CD4-positive, alpha-beta T cell treated with Interferon alpha-2 for 1 hour (primary cell): ENCODE measurements at regions not wholly inside any gene's neighbourhood (a gene's known extent, or its start where the extent isn't known, plus 50 kb on each side); places are given as distances from the start of the nearest gene placed in this dataset.
A peak's percentile ranks its signal among the peaks of the same experiment; 100 is the strongest.
"Not testable (repeated sequence)": the region's sequence is repeated elsewhere in the genome, so short reads cannot be mapped to it uniquely, and the experiment has no call there.

Experiments used
- DNase-seq, 2 donors: peaks; one replicate each; pipeline ENCODE4 v3.0.0-alpha.2; 2020 to 2022

DNA sequence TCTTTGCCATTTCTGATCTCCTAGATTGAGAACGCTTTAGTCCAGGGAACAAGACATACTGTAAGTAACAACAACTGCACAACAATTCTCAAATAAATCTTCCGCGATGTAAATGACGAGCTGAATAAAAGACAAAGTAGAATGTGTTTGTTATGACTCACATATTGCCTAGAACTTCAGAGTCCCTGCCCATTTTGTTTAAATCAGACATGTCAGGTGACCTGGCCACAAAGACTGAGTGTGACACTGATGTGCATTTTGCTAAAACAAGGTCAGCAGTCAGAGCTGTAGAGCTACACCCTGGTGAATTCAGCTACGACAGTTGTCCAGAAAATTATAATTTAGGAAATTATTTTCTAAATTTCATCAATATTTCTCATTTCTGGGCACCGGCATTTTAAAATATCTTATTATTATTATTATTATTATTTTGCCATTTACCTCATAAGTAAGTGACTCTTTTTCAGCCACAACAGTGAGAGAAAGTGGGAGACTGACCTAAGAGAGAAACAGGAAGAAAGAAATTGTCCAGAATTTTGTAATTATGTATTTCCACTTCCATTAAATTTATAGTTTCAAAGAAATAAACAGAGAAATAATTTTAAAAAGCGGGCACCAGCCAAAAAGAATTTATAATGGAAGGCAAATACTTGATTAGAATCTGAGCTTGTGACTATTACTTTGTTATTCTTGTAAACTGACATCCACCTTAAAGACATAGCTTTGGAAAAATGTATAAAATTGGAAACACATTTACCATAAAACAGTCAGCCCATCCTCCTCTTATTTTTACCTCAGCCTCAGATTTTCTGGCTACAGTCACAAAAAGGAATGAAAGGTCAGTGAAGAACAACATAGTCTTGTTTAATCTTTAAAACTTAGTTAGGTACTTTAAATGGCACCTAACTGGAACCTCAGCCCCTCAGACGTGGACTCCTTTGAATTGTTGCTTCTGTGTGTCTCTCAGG lies 157.0 kb upstream of the CITED2 start:
- peak; percentile 41 to 75 for DNase-seq

DNA sequence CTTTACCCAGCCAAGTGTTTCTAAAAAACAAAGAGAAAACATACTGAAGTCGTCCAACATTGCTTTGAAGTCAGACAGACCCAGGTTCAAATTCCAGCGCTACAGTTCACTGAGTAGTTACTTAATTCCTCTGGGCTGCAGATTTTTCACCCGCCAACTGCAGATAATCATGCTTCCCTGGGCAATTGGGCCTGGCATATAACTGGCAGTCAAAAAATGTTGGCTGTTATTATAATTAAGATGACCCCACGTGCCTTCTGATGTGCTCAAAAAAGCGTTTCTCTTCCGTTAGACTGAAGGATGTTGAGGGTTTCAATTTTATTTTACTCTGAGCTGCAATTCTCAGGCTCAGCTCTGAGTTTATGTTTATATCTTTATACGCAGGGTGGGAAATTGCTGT lies 156.1 kb upstream of the CITED2 start:
- DNase-seq, result peak in 1 of 2 donors; percentile 27

DNA sequence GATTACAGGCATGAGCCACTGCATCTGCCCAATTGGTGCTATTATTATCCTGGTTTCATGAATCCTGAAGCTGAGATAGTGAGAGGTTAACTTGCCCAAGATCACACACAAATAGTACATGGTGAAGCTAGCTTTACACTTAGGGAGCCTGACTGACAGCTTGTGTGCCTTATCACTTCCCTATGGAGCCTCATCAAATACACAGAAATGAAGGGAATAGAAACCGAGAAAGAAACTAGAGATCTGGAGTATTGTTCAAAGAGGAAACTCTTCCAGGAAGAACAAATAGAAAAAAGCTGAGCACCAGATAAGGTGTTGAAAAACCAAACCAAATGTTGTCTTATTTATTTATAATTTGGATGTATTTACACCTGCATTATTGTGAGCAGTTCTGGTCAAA lies 155.0 kb upstream of the CITED2 start:
- DNase-seq, result no peak

DNA sequence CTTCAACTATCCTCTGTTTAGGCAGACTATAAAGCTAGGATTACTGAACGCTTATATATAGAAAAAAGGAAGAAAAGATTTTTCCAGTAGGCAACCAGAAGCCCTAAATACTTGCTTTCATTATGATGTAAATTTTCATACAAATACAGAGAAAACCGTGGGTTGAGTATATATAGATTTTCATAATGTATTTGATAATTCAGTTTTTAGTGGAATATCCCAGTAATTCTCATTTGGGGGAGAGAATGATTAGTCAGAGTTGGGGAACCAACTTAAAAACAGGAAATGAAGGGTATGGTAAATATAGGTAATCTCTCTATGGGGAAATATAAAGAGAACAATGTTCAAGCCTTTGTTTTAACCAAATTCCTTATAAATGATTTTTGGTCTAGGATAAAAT lies 154.0 kb upstream of the CITED2 start:
- no peak for DNase-seq

DNA sequence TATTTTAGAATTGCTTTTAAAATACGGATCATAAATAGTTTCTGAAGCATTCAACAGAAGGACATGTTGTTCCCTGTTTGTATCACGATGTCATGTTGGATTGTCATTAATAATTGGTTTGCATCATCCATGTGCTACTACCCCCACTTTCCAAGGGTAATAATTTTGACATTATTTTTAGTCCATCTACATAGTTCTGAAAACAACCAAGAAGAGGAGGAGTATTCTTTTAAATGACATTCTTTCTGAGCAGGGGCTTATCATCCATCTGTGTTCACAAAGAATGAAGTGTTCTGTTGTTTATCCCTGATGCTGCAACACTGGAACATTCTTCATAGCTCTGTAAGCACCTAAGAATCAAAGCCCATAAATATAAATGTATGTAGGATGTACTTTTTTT lies 151.0 kb upstream of the CITED2 start:
- DNase-seq, result no peak

DNA sequence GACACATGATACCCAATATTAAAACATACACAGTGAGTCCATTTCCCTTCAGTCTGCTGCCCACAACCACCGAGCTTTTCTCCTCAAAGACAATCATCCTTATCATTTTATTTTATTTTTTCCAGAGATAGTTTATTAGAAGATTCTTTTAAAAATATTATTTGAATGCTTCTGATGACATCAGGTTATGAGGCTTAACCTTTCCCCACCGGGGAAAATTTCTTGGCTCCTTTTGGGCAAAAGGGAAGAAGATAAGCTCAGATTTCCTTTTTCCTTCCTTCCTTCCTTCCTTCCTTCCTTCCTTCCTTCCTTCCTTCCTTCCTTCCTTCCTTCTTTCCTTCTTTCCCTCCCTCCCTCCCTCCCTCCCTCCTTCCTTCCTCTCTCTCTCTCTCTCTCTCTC lies 149.5 kb upstream of the CITED2 start:
- no peak for DNase-seq

DNA sequence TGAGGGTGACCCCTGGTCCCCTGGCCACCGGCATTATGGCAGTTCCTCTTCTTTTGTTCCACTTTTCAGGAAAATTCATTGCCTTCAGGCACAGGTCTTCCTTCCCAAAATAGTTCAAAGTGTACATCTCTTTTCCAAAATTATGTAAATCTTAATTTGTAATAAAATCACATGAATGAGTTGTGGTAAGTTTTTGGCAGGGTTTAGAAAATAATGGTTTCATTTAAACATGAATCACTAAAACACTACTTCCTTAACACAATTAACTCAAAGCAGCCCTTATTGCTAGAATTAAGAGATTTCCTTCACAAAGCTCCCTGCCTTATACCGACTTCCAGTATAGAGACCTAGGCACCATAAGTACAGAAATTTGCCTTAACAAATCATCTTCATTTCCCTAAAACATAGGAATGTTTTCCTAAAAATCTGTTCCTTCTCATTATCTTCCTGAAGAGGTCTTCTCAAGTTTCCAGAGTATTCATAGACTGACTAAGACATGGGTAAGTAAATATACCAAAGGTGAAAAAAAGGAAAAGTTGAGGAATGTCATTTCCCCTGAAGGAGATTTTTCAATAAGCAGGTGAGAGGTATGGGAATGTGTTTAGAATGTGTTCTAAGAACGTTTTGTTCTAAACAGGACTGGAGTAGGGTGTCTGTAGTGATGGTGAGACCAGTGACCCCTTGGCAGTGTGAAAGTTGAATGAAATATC lies 148.2 kb upstream of the CITED2 start:
- no peak for DNase-seq

DNA sequence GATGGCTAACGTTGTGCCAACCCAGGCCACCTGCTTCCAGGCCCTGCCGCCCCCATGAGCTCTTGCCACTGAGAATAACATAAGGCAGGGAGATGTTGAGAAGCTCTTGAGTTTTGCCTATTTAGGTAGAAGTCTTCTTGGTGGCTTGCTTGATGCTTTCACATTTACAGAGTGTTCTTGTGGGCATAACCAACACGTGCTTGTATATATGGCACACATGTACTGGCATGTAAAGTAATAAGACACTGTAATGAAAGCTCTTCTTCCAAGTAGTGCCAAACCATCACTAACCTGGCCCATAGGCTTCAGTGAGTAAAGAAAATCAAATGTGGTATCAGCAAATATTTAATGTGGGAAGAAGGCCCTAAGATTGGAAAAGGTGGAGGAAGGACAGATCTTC lies 146.9 kb upstream of the CITED2 start:
- no peak for DNase-seq

DNA sequence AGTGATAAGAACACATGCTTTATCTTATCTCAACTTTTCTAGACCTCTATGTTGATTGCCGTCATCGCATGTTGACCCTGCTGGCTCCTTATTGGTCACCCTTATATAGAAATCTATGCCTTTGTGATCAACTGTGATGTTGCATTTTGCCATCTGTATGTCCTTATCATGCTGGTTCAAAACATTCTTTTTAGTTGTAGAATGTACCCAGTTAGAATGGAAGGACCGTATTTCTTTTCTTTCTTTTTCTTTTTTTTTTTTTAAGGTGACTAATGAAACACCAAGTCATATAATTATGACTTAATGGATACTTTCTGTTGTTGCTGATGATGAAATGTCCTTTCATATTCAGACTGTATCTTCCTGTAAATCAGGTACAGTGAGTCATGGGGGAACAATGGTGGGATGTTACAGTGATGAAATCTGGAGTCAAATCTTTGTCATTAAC lies 145.9 kb upstream of the CITED2 start:
- DNase-seq, result no peak

DNA sequence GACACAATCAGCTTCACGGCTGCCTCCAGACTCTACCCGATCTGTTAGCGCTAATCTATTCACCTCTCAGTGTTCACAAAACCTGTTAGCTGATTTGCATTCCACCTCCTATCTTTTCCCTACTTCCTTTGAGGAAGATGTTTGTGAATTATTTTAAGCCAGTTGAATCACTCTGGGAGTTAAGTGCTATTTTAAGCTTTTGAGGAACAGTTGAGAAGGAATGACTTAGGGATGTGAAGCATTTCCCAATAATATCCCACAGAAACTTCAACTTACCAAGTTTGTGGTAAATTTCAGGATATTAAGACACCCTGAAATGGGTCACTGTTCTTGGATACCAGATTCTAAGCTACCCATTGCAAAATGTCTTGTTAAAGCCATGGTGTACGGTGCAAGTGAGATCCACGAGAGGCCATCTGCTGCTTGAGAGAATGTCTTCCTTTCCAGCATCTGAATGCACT lies 145.2 kb upstream of the CITED2 start:
- no peak for DNase-seq

DNA sequence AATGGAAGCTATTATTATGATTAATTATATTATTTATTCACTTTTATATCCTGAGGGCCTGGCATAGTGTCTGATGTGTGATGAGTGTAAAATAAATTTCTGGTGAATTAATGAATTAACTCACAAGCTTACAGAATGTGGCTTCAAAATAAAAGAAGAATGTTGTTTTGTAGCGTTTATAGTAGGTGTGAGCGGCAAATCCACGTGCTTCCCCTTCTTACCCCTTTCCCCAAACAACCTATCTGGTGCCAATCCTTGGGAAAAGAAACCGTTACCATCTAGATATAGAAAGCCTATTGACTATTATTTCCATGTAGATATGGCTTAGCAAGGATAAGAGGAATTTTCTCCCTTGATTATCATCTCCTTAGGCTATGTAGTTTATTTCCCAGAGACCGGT lies 144.6 kb upstream of the CITED2 start:
- no peak for DNase-seq

DNA sequence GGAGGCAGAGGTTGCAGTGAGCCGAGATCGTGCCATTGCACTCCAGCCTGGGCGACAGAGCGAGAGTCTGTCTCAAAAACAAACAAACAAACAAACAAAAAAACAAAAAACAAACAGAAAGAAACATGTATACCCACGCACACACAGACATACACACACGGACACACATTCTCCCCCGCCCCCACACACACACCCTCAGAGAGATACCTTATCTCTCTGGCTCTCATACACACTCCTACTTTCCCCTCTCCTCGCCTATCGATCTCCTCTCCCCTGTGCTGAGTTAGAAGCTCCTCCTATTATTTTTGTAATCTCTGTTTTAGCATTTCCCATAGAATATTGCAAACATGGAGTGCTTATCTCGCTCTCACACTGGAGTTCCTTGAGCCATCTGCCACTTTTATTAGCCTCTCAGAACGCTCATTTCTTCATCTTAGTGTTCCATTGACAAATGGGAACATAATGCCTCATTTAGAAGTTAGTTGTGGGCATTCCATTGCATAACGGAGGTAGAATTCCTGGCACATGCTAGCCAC lies 144.2 kb upstream of the CITED2 start:
- no peak for DNase-seq

DNA sequence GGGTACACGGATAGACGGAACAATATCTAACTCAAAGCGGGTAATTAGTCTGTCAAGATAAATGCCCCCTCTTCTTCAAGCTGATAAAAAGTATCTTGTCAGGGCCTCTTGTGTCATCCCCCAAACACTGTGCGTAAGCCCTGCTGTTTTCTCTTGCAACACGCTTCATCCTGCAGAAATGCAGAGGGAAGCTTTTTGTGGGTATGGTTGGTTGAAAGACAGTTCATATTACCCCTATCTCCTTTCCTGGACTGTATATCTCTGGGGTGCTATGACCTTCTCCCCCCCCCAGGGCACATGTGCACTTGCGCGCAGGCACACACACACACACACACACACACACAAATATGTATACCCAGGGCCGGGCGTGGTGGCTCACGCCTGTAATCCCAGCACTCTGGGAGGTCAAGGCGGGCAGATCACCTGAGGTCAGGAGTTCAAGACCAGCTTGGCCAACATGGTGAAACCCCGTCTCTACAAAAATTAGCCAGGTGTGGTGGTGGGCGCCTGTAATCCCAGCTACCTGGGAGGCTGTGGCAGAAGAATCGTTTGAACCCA lies 143.6 kb upstream of the CITED2 start:
- DNase-seq, result not testable (repeated sequence)

DNA sequence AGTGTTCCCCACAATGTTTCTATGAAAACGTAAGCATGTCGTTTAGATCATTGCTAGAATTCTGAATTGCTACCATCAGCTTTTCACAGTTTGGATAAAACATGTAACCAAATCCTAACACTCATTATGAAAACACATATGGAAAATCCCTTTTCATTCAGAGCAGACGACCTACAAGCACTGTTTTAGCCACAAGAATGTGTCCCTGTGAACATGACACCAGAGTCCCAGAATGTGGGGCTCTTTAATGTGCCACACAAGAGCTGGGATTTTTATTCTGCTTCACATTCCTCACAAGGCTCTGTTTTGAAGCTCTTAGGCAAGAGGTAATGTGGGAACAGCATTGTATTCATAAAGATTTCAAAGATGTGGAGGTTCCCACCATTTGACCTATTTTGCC lies 141.1 kb upstream of the CITED2 start:
- no peak for DNase-seq

DNA sequence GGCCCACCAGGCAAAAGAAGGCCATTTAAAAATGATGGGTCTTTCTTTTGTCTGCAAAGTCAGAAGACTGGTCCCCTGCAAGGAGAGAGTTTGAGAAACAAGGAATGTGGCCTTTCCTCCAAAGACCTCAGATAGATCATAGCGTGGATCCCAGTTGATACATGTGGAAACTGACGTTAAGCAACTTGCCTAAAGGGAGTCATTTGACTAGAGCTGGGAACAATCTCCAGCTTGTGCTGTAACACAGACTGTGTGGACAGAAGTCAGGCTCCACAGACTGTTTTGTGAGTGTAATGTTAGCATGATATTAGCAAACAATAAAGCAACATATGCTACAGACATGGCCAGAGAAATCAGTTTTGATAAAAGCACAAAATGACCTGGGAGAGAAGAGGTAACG lies 140.4 kb upstream of the CITED2 start:
- no peak for DNase-seq

DNA sequence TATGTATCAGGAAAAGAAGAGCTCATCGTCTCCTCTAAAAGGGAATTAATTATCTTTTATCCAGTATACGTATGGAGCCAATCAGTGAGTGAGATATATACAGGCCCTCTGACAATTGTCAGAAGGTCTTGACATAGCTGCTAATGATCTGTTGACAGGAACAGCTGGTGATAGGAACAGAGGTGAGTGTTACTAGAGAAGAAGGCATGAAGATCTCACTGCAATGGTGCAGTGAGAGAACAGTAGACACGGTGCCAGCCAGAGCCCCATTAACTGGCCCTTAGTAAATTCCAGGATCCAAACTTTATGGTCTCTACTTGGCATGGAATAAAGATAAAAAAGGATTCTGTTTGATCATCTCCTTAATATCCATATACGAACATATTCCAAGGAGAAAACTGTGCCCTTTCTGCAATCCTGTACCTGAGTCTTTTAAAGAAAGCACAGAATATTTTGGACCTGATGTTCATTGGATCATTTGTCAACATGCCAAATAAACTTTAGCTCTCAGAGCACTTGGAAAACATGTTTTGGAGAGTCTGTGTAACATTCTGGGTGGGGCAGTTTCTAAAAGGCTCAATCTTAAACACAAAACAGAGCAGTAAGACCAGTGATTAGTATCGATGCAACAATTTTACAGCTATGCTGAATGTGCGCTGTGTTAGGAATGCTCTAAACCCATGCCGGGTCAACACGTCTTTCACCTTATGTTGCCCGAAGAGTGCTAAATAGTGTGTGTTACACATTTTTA lies 135.8 kb upstream of the CITED2 start:
- DNase-seq, result no peak

DNA sequence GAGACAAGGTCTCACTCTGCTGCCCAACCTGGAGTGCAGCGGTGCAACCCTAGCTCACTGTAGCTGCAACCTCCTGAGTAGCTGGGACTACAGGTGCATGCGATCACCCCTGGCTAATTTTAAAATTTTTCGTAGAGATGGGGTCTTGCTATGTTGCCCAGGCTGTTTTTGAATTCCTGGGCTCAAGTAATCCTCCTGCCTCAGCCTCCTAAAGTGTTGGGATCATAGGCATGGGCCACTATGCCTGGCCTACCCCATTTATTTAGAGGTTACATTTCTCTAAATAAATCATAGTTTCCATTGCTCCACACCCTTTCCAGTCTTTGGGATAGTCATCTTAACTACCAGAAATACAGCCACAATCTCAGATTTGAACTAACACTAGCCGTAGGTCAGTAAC lies 134.7 kb upstream of the CITED2 start:
- no peak for DNase-seq

DNA sequence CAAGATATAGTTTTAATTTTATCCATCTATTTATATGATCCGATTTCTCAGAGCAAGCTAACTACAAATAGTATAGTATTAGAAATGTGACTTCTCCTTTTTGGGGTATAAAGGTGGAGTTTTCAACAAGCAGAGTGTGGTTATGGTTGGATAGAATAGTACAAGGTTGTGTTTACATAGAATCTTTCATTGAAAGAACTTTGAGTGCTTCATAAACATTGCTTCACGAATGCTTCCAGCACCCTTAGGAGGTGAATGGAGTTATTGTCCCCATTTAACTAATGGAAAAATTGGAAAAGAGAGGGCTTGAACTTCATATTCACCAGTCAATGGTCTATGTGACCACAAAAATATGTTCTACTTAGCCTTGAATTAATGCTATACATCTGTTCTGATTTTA lies 134.1 kb upstream of the CITED2 start:
- DNase-seq, result no peak

DNA sequence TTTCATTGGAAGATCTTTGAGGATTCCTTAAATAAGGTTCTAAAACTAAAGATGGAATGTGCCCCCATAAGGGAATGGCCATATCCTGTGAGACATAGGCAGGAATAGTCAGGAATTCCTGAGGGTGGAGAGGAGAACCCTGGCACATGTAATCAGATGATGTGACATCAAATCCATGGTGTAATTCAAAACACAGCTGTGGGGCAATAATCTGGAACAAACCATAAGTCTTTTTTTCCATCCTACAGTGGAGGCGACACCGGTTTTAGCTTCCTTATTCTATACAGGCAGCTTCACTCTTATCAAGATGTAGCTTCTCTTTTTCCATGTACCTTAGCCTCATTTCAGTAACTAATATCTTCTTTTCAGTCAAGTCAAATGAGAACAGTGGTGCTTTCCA lies 133.6 kb upstream of the CITED2 start:
- no peak for DNase-seq

DNA sequence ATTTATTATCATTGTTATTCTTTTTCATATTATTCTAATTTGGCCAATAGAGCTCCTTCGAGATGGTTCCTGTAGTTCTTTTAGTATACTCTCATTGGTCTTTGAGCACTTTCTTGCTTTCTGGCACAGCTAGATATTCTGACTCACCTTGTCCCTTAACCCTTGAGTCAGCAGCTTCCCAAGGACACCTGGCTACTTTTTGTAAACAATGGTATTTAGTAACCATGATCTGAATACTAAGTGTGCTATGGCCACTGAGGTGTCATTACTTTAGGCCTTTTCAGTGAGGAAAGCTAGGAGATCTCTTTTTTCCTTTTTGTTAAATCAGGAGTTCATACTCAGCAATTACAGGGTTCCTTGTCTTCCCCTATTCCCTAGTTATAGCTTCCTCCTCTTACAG lies 126.5 kb upstream of the CITED2 start:
- DNase-seq, result no peak

DNA sequence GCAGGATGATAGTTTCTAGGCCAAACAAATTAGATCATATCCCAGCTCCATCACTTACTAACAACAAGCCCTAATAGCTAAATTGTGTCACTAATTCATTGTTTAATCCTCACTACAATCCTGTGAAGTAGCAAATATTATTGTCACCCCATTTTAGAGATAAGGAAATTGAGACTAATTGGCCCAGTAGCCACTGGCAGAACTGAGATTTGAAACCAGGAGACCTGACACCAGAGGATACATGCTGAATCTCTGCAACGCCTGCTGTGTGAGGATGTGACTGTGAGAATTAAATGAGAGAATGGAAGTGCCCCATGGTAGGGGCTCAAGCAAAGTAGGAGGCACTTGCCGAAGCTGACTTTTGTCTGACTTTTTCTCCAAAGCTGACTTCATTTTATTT lies 124.3 kb upstream of the CITED2 start:
- no peak for DNase-seq

DNA sequence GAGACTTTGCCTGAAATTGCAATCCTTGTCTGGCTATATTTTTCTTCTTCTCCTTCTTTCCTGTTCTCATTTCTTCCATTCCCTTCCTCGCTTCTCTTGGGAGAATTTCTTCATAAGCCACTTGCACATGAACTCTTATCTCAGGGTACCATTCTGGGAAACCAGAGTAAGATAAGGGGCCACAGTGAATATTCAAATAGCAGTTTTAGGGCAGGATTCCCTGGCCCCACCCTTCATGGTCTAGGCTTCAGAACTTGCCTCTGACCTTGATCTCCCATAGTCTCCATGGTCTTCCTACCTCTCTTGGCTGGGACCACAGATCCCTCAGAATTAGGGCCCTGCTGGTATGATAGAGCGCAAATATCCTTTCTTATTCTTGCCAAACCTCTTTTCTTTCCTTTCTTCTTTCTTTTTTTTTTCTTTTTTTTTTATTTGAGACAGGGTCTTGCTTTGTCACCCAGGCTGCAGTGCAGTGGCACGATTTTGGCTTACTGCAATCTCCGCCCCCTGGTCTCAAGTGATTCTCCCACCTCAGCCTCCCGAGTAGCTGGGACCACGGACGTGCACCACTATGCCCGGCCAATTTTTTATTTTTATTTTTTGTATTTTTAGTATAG lies 123.0 kb upstream of the CITED2 start:
- DNase-seq, result no peak
